ENCODE measurements at regions not wholly inside any gene's neighbourhood (a gene's known extent, or its start where the extent isn't known, plus 50 kb on each side); places are given as distances from the start of the nearest gene placed in this dataset.

GRCh38 chr3:13219077-13219901 lies 146.1 kb upstream of the IQSEC1 start:
- TF ChIP-seq POLR2A (IDR thresholded peaks at IDR 0.05) (no peak), CTCF (IDR thresholded peaks at IDR 0.05) (no peak), POLR2AphosphoS5 (IDR thresholded peaks at IDR 0.05) (no peak), EP300 (IDR thresholded peaks at IDR 0.05) (no peak)

Data from stomach (tissue), 4 donors.